PC-9 (cell line): ENCODE measurements at regions not wholly inside any gene's neighbourhood (a gene's known extent, or its start where the extent isn't known, plus 50 kb on each side); places are given as distances from the start of the nearest gene placed in this dataset.

Experiments
- BruUV-seq: library from RNA; stranded (reverse); fragments of 400-500 nt; replicated peaks from 2 replicates; lab custom pipeline; 2021; lab: Mats Ljungman, UMichigan
- CTCF ChIA-PET: fragments of 300-600 bp; sonication (Branson Sonifier 250); formaldehyde crosslinking; loops from one replicate; lab custom pipeline; 2022; ENCODE audit warnings: antibody characterized with exemption; lab: Charles Lee
- POLR2A ChIA-PET: fragments of 300-600 bp; sonication (Branson Sonifier 250); formaldehyde crosslinking; loops from one replicate; lab custom pipeline; 2022; ENCODE audit warnings: antibody characterized with exemption; ENCODE audit not compliant: unreplicated experiment; lab: Charles Lee
- DNase-seq, 2 experiments: peaks; one replicate each; pipeline versions ENCODE4 v3.0.0 to v3.0.0-alpha.2; 2015 to 2022; ENCODE audit warnings: mixed read lengths in 1 of 2
- H2AFZ ChIP-seq: fragments of 200-600 bp; sonication (generic); 2 replicates; pipeline ENCODE4 v1.8.1; 2017; ENCODE audit warnings: antibody characterized with exemption
- H3F3A ChIP-seq: fragments of 200-600 bp; sonication (generic); 2 replicates; pipeline ENCODE4 v1.8.1; 2017; ENCODE audit warnings: antibody characterized with exemption, mild to moderate bottlenecking, low read depth; ENCODE audit not compliant: insufficient read depth
- H3K27ac ChIP-seq: fragments of 200-600 bp; sonication (generic); 2 replicates; pipeline ENCODE4 v1.6.1; 2016; ENCODE audit warnings: mixed run types
- H3K27me3 ChIP-seq: fragments of 200-600 bp; sonication (generic); 2 replicates; pipeline ENCODE4 v1.6.1; 2016; ENCODE audit warnings: low read depth, mixed run types; ENCODE audit not compliant: insufficient read depth
- H3K36me3 ChIP-seq: fragments of 200-600 bp; sonication (generic); 2 replicates; pipeline ENCODE4 v1.6.1; 2016; ENCODE audit warnings: low read depth, mixed run types
- H3K4me1 ChIP-seq: fragments of 200-600 bp; sonication (generic); replicated peaks from 2 replicates; pipeline ENCODE4 v1.6.1; 2016; ENCODE audit warnings: mixed run types; ENCODE audit not compliant: insufficient read depth
- H3K4me2 ChIP-seq: fragments of 200-600 bp; sonication (generic); 2 replicates; pipeline ENCODE4 v1.6.1; 2017; ENCODE audit warnings: mixed run types
- H3K4me3 ChIP-seq: fragments of 200-600 bp; sonication (generic); 2 replicates; pipeline ENCODE4 v1.6.1; 2016; ENCODE audit warnings: mixed run types
- H3K79me2 ChIP-seq: fragments of 200-600 bp; sonication (generic); 2 replicates; pipeline ENCODE4 v1.6.1; 2017; ENCODE audit warnings: low read depth, mixed run types
- H3K9me2 ChIP-seq: fragments of 200-600 bp; sonication (generic); 2 replicates; pipeline ENCODE4 v1.8.1; 2017; ENCODE audit warnings: mild to moderate bottlenecking; ENCODE audit not compliant: insufficient read depth
- H3K9me3 ChIP-seq: fragments of 200-600 bp; sonication (generic); 2 replicates; pipeline ENCODE4 v1.8.1; 2016; ENCODE audit warnings: low read depth; ENCODE audit not compliant: insufficient read depth
- H4K20me1 ChIP-seq: fragments of 200-600 bp; sonication (generic); 2 replicates; pipeline ENCODE4 v1.8.1; 2017; ENCODE audit not compliant: insufficient read depth
- CTCF ChIP-seq: fragments of 200-600 bp; sonication (generic); conservative IDR thresholded peaks from 2 replicates; pipeline ENCODE4 v1.6.1; 2017; ENCODE audit warnings: mixed run types, antibody characterized with exemption, mild to moderate bottlenecking, moderate library complexity
- EZH2 ChIP-seq: fragments of 200-600 bp; sonication (generic); IDR thresholded peaks from 2 replicates; pipeline ENCODE4 v1.8.0; 2017; ENCODE audit warnings: antibody characterized with exemption, low read depth
- intact Hi-C: fragments of 100-400 bp; cut with micrococcal nuclease; formaldehyde crosslinking; loops from one replicate; pipeline ENCODE4 v1.10.0; 2022; ENCODE audit not compliant: unreplicated experiment

- Histone ChIP-seq H3K27me3 (no peaks in the 10 kb centered on the region), H3K79me2 (no peaks in the 10 kb centered on the region), H3K4me1 (peaks cover 43% of the 10 kb centered on the region), H2AFZ (no peak overlapping the region), H3K36me3 (no peaks in the 10 kb centered on the region), H3K4me2 (no peak overlapping the region), H3K9me2 (no peaks in the 10 kb centered on the region), H3K27ac (no peak overlapping the region), H4K20me1 (no peaks in the 10 kb centered on the region), H3F3A (peaks cover 28% of the 10 kb centered on the region), H3K4me3 (no peak overlapping the region), H3K9me3 (no peaks in the 10 kb centered on the region)
- TF ChIP-seq EZH2 (no peak), CTCF (no peak)
- intact Hi-C loops, result loop anchor here (10.0 kb wide), 1 partner anchor 288 kb away; no protein-coding TSS in a partner anchor
- CTCF ChIA-PET, result no interaction called here
- no TSS peak for BruUV-seq
- DNase-seq, result peak in 1 of 2 experiments; percentile 36
- POLR2A ChIA-PET, result no interaction called here
These were observed 181.4 kb upstream of the FN1 start for GRCh38 chr2:215617060-215617824.

DNA sequence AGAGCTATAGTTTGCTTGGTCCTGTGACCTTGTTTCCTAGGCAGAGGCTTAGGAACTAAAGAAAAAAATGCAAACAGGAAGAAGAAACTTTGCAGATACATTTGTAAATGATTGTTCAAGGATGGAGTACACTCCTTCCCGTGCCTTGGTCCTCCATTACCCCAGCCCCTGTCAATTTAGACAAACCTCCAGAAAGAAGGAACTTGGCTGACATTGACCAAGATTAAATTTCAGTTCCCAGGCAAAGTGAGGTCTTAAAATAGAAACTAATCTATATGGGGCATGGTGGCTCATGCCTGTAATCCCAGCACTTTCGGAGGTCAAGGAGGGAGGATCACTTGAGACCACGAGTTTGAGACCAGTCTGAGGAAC, 179.9 kb upstream of the FN1 start:
- no peak overlapping the region for H3K27ac ChIP-seq
- no TSS peak for BruUV-seq

GRCh38 chr2:215615067-215615802, 179.4 kb upstream of the FN1 start:
- no peaks in the 10 kb centered on the region for H3K79me2 ChIP-seq
- TF ChIP-seq CTCF (no peak), EZH2 (no peak)
- ChIA-PET CTCF (no interaction called here), POLR2A (no interaction called here)
- peaks cover 38% of the 10 kb centered on the region for H3K4me1 ChIP-seq
- no peak overlapping the region for H3K27ac ChIP-seq
- BruUV-seq, result no TSS peak
- no peak for DNase-seq
- intact Hi-C loops, result loop anchor here (10.0 kb wide), 1 partner anchor 290 kb away; no protein-coding TSS in a partner anchor
- no peak overlapping the region for H3K4me3 ChIP-seq
- no peaks in the 10 kb centered on the region for H3K27me3 ChIP-seq
- H3K4me2 ChIP-seq, result no peak overlapping the region
- H3K36me3 ChIP-seq, result no peaks in the 10 kb centered on the region
- H3F3A ChIP-seq, result peaks cover 27% of the 10 kb centered on the region
- H3K9me2 ChIP-seq, result no peaks in the 10 kb centered on the region
- H3K9me3 ChIP-seq, result no peaks in the 10 kb centered on the region
- H4K20me1 ChIP-seq, result no peaks in the 10 kb centered on the region
- H2AFZ ChIP-seq, result no peak overlapping the region

More for the DNA sequence above, 179.9 kb upstream of the FN1 start:
- POLR2A ChIA-PET, result no interaction called here
- Histone ChIP-seq H3K4me3 (no peak overlapping the region), H3K79me2 (no peaks in the 10 kb centered on the region), H3K9me2 (no peaks in the 10 kb centered on the region), H3K36me3 (no peaks in the 10 kb centered on the region), H3K9me3 (no peaks in the 10 kb centered on the region), H3K27me3 (no peaks in the 10 kb centered on the region), H4K20me1 (no peaks in the 10 kb centered on the region), H2AFZ (no peak overlapping the region), H3K4me1 (peaks cover 43% of the 10 kb centered on the region), H3K4me2 (no peak overlapping the region), H3F3A (peaks cover 28% of the 10 kb centered on the region)
- intact Hi-C loops, result loop anchor here (10.0 kb wide), 1 partner anchor 289 kb away; no protein-coding TSS in a partner anchor
- TF ChIP-seq EZH2 (no peak), CTCF (no peak)
- CTCF ChIA-PET, result no interaction called here
- DNase-seq, result no peak
